ENCODE measurements at regions not wholly inside any gene's neighbourhood (a gene's known extent, or its start where the extent isn't known, plus 50 kb on each side); places are given as distances from the start of the nearest gene placed in this dataset.
"Not testable (repeated sequence)": the region's sequence is repeated elsewhere in the genome, so short reads cannot be mapped to it uniquely, and the experiment has no call there.

DNA sequence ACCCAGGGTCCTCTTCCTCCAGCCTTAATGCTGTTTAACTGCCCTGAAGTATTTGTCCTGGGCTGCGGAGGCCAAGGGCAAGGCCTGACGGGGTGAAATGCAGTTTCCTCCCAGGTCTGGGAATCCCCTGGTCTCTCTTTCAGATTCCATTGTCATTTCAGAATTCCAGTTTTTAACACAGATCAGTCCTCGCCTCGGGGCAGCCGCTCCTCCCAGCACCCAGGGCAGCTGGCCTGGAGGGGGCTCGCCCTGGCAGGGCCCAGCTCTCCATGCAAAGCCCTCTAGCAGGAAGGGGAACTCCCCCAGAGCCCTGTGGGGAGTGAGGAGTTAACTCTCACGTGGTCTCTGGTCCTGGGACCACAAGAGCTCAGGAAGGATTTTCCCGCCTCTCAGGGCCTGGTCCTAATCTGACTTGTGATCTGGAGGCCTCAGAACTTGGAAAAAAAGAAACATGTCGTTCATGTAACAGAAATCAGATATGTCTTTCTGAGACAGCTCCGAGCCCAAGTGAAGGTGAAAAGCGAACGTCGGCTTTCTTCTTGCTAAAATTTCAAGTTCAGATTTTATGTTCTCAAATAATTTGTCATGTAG lies 265.6 kb upstream of the SFSWAP start:
- TF ChIP-seq CTCF (IDR thresholded peaks at IDR 0.05; ENCODE audit: unreplicated experiment in 3 of 3), result no peak
- H3K36me3 Mint-ChIP-seq (ENCODE audit: low read depth), result no peaks in the 10 kb centered on the region
- peaks cover 9% of the 10 kb centered on the region for H3K9me3 Mint-ChIP-seq
- peaks cover 20% of the 10 kb centered on the region for H3K27me3 Mint-ChIP-seq (ENCODE audit: low read depth)
- peaks cover 5% of the 10 kb centered on the region for H3K4me1 Mint-ChIP-seq
- H3K4me3 Mint-ChIP-seq, result no peak overlapping the region
- H3K27ac Mint-ChIP-seq, result no peak overlapping the region

- Mint-ChIP-seq H3K4me1 (peaks cover 5% of the 10 kb centered on the region), H3K9me3 (peaks cover 14% of the 10 kb centered on the region), H3K27ac (no peak overlapping the region), H3K36me3 (ENCODE audit: low read depth) (no peaks in the 10 kb centered on the region), H3K4me3 (no peak overlapping the region), H3K27me3 (ENCODE audit: low read depth) (peaks cover 20% of the 10 kb centered on the region)
- no peak for TF ChIP-seq CTCF (IDR thresholded peaks at IDR 0.05; ENCODE audit: unreplicated experiment in 3 of 3)
Measured at GRCh38 chr12:131445795-131446194, 265.1 kb upstream of the SFSWAP start.

DNA sequence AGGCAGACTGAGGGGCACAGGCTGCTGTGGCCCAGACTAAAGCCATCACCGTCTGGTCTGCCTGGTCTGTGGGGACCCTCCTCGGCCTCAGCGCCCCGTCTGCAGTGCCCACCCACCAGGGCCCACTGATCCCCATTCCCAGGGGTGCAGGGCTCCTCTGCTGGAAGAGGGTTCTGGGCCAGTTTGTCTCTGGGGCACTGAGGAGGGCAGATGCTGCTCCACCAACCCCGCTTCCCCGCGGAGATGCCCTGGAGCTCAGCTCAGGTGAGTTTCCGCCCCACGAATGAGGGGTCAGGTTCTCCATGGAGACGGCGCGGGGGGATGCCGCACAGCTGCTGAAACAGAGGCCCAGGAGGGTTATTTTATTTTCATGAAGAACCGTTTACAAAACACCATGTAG lies 263.3 kb upstream of the SFSWAP start:
- not testable (repeated sequence) for H3K4me1 Mint-ChIP-seq; H3K36me3 Mint-ChIP-seq (ENCODE audit: low read depth); H3K4me3 Mint-ChIP-seq; H3K27ac Mint-ChIP-seq; H3K27me3 Mint-ChIP-seq (ENCODE audit: low read depth)
- peaks cover 24% of the 10 kb centered on the region for H3K9me3 Mint-ChIP-seq

GRCh38 chr12:131448254-131448795 lies 262.6 kb upstream of the SFSWAP start:
- H3K4me1 Mint-ChIP-seq, result peaks cover 5% of the 10 kb centered on the region
- peaks cover 11% of the 10 kb centered on the region for H3K27me3 Mint-ChIP-seq (ENCODE audit: low read depth)
- H3K36me3 Mint-ChIP-seq (ENCODE audit: low read depth), result no peaks in the 10 kb centered on the region
- peaks cover 24% of the 10 kb centered on the region for H3K9me3 Mint-ChIP-seq
- no peak overlapping the region for H3K27ac Mint-ChIP-seq
- no peak for TF ChIP-seq CTCF (IDR thresholded peaks at IDR 0.05; ENCODE audit: unreplicated experiment in 3 of 3)
- H3K4me3 Mint-ChIP-seq, result no peak overlapping the region

- peaks cover 5% of the 10 kb centered on the region for H3K4me1 Mint-ChIP-seq
- no peak for TF ChIP-seq CTCF (IDR thresholded peaks at IDR 0.05; ENCODE audit: unreplicated experiment in 3 of 3)
- H3K4me3 Mint-ChIP-seq, result no peak overlapping the region
- H3K27ac Mint-ChIP-seq, result no peak overlapping the region
- peaks cover 24% of the 10 kb centered on the region for H3K9me3 Mint-ChIP-seq
- H3K27me3 Mint-ChIP-seq (ENCODE audit: low read depth), result peaks cover 11% of the 10 kb centered on the region
- H3K36me3 Mint-ChIP-seq (ENCODE audit: low read depth), result no peaks in the 10 kb centered on the region
Measured at GRCh38 chr12:131449027-131449426, 261.9 kb upstream of the SFSWAP start.

DNA sequence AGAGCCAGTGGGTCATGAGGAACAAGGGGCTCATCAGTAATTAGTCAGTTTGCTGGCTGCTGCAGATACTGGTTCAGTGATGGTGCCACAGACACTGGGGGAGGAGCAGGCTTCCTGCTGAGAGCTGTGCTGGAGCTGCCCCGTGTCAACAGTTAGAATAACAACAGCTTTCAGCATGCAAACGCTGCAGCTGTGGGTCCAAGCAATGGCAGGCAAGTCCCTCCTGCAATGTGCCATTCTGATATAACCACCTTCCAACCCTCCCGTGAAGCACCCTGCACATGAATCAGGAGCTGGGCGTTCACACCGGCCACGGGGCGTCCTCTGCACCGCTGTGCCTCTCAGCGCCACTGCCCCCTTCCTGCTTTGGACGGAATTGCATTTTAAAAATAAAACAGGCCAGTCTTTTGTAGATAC lies 258.4 kb upstream of the SFSWAP start:
- TF ChIP-seq CTCF (IDR thresholded peaks at IDR 0.05; ENCODE audit: unreplicated experiment in 3 of 3), result peak; percentile 21 to 58 (median 33)
- Mint-ChIP-seq H3K36me3 (ENCODE audit: low read depth) (no peaks in the 10 kb centered on the region), H3K27ac (no peak overlapping the region), H3K4me1 (no peaks in the 10 kb centered on the region), H3K27me3 (ENCODE audit: low read depth) (peaks cover 14% of the 10 kb centered on the region), H3K4me3 (no peak overlapping the region), H3K9me3 (peaks cover 24% of the 10 kb centered on the region)
